Neural cell (in vitro differentiated cells): ENCODE measurements at regions not wholly inside any gene's neighbourhood (a gene's known extent, or its start where the extent isn't known, plus 50 kb on each side); places are given as distances from the start of the nearest gene placed in this dataset.

Experiments used
- H2AFZ ChIP-seq: fragments of 200-600, 300-800 bp; sonication (generic), shearing (Covaris generic); 2 replicates; pipeline ENCODE4 v1.6.0; 2014; ENCODE audit warnings: low read depth, mild to moderate bottlenecking, antibody characterized with exemption, low read length, moderate library complexity
- H3F3A ChIP-seq: fragments of 200-600 bp; shearing (Covaris generic); 2 replicates; pipeline ENCODE4 v1.6.1; 2016; ENCODE audit warnings: mild to moderate bottlenecking, moderate library complexity, mixed read lengths, antibody characterized with exemption, low read length; ENCODE audit not compliant: insufficient read depth, poor library complexity, severe bottlenecking
- H3K27ac ChIP-seq: fragments of 200-600, 300-800 bp; sonication (generic), shearing (Covaris generic); 2 replicates; pipeline ENCODE4 v1.5.1; 2014; ENCODE audit warnings: mild to moderate bottlenecking, low read length, moderate library complexity
- H3K27me3 ChIP-seq: fragments of 300-800, 200-600 bp; sonication (generic), shearing (Covaris generic); 2 replicates; pipeline ENCODE4 v1.6.0; 2014; ENCODE audit warnings: mild to moderate bottlenecking, low read depth, low read length, moderate library complexity; ENCODE audit not compliant: insufficient read depth
- H3K36me3 ChIP-seq: fragments of 300-800, 200-600 bp; sonication (generic), shearing (Covaris generic); 2 replicates; pipeline ENCODE4 v1.5.1; 2014; ENCODE audit warnings: mild to moderate bottlenecking, antibody characterized with exemption, low read length, moderate library complexity; ENCODE audit not compliant: insufficient read depth
- H3K4me2 ChIP-seq: fragments of 300-800, 200-600 bp; sonication (generic), shearing (Covaris generic); 2 replicates; pipeline ENCODE4 v1.6.0; 2014; ENCODE audit warnings: mild to moderate bottlenecking, low read length
- H3K4me3 ChIP-seq: fragments of 300-800, 200-600 bp; sonication (generic), shearing (Covaris generic); 2 replicates; pipeline ENCODE4 v1.5.1; 2014; ENCODE audit warnings: mild to moderate bottlenecking, low read length, moderate library complexity
- H3K79me2 ChIP-seq: fragments of 200-600 bp; shearing (Covaris generic); replicated peaks from 2 replicates; pipeline ENCODE4 v1.6.0; 2014; ENCODE audit warnings: mild to moderate bottlenecking, low read length, moderate library complexity; ENCODE audit not compliant: insufficient read depth
- H3K9ac ChIP-seq: fragments of 300-800, 200-600 bp; sonication (generic), shearing (Covaris generic); 2 replicates; pipeline ENCODE4 v1.6.1; 2016; ENCODE audit warnings: mild to moderate bottlenecking, low read length, mixed read lengths
- H3K9me2 ChIP-seq: fragments of 200-600 bp; shearing (Covaris generic); 2 replicates; pipeline ENCODE4 v1.6.1; 2016; ENCODE audit warnings: mild to moderate bottlenecking, low read length, mixed read lengths; ENCODE audit not compliant: insufficient read depth
- H3K9me3 ChIP-seq: fragments of 200-600, 300-800 bp; sonication (generic), shearing (Covaris generic); 2 replicates; pipeline ENCODE4 v1.6.1; 2016; ENCODE audit warnings: mild to moderate bottlenecking, mixed run types, low read length, moderate library complexity, mixed read lengths
- H4K20me1 ChIP-seq: fragments of 200-600 bp; shearing (Covaris generic); 2 replicates; pipeline ENCODE4 v1.6.1; 2016; ENCODE audit warnings: mild to moderate bottlenecking, mixed run types; ENCODE audit not compliant: insufficient read depth
- CTCF ChIP-seq: fragments of 450-650 bp; IDR thresholded peaks from 2 replicates; pipeline ENCODE4 v1.5.1; 2014; ENCODE audit warnings: antibody characterized with exemption, mild to moderate bottlenecking, moderate library complexity; ENCODE audit not compliant: poor library complexity, severe bottlenecking
- EP300 ChIP-seq: fragments of 450-650 bp; conservative IDR thresholded peaks from 2 replicates; pipeline ENCODE4 v1.6.1; 2014; ENCODE audit warnings: antibody characterized with exemption, mild to moderate bottlenecking, moderate library complexity; ENCODE audit not compliant: poor library complexity, severe bottlenecking
- EZH2 ChIP-seq: fragments of 200-600, 300-800 bp; shearing (Covaris generic), sonication (generic); IDR thresholded peaks from 2 replicates; pipeline ENCODE4 v1.6.1; 2014; ENCODE audit warnings: antibody characterized with exemption, low read length, borderline replicate concordance, mild to moderate bottlenecking; ENCODE audit not compliant: insufficient read depth, poor library complexity, severe bottlenecking
- MXI1 ChIP-seq: fragments of 450-650 bp; conservative IDR thresholded peaks from 2 replicates; pipeline ENCODE4 v1.6.1; 2014; ENCODE audit warnings: antibody characterized with exemption, mild to moderate bottlenecking; ENCODE audit not compliant: poor library complexity, severe bottlenecking
- POLR2AphosphoS5 ChIP-seq: IDR thresholded peaks from 2 replicates; pipeline ENCODE4 v1.6.1; 2012
- RAD21 ChIP-seq: fragments of 450-650 bp; conservative IDR thresholded peaks from 2 replicates; pipeline ENCODE4 v1.6.1; 2014; ENCODE audit warnings: antibody characterized with exemption, mild to moderate bottlenecking, moderate library complexity
- REST ChIP-seq: IDR thresholded peaks from 2 replicates; pipeline ENCODE4 v1.6.1; 2012; ENCODE audit warnings: borderline replicate concordance
- SMC3 ChIP-seq: fragments of 450-650 bp; conservative IDR thresholded peaks from 2 replicates; pipeline ENCODE4 v1.6.1; 2014; ENCODE audit warnings: antibody characterized with exemption, mild to moderate bottlenecking, moderate library complexity; ENCODE audit not compliant: poor library complexity
- TAF1 ChIP-seq: IDR thresholded peaks from 2 replicates; pipeline ENCODE4 v1.6.1; 2012; ENCODE audit warnings: low read depth

GRCh38 chr1:115430441-115431158 is 92.6 kb upstream of the NGF start:
- Histone ChIP-seq H3K9me3 (no peaks in the 10 kb centered on the region), H3K36me3 (no peaks in the 10 kb centered on the region), H3K4me2 (no peak overlapping the region), H3K4me3 (no peak overlapping the region), H3F3A (no peaks in the 10 kb centered on the region), H3K9me2 (no peaks in the 10 kb centered on the region), H3K79me2 (no peaks in the 10 kb centered on the region), H2AFZ (no peak overlapping the region), H3K27me3 (no peaks in the 10 kb centered on the region), H4K20me1 (no peaks in the 10 kb centered on the region), H3K9ac (no peak overlapping the region), H3K27ac (no peak overlapping the region)
- no peak for TF ChIP-seq POLR2AphosphoS5
- no peak for TF ChIP-seq RAD21
- no peak for TF ChIP-seq MXI1
- no peak for TF ChIP-seq EZH2
- no peak for TF ChIP-seq SMC3
- TF ChIP-seq REST: no peak

GRCh38 chr1:115429884-115430283 is 91.8 kb upstream of the NGF start:
- H2AFZ ChIP-seq: no peak overlapping the region
- no peak for TF ChIP-seq SMC3
- no peak for TF ChIP-seq EP300
- no peak for TF ChIP-seq EZH2
- TF ChIP-seq CTCF: no peak
- no peak for TF ChIP-seq POLR2AphosphoS5
- no peak for TF ChIP-seq TAF1
- TF ChIP-seq RAD21: no peak
- no peak for TF ChIP-seq REST
- TF ChIP-seq MXI1: no peak

More at GRCh38 chr1:115429884-115430283, 91.8 kb upstream of the NGF start:
- Histone ChIP-seq H4K20me1 (no peaks in the 10 kb centered on the region), H3F3A (no peaks in the 10 kb centered on the region), H3K9me3 (no peaks in the 10 kb centered on the region), H3K27ac (no peak overlapping the region), H3K36me3 (no peaks in the 10 kb centered on the region), H3K4me3 (no peak overlapping the region), H3K27me3 (no peaks in the 10 kb centered on the region), H3K4me2 (no peak overlapping the region), H3K9me2 (no peaks in the 10 kb centered on the region), H3K9ac (no peak overlapping the region), H3K79me2 (no peaks in the 10 kb centered on the region)
